Transverse colon (tissue), 4 donors: ENCODE measurements at regions not wholly inside any gene's neighbourhood (a gene's known extent, or its start where the extent isn't known, plus 50 kb on each side); places are given as distances from the start of the nearest gene placed in this dataset.

Source experiments
- DNase-seq: peaks from one replicate; pipeline ENCODE4 v3.0.0-alpha.2; 2019
- H3K27ac ChIP-seq, 4 donors: fragments of 200-600 bp; sonication (generic); 2 replicates each; pipeline ENCODE4 v1.5.1; 2016 to 2018; ENCODE audit warnings: inconsistent platforms in 4 of 4
- H3K27me3 ChIP-seq: fragments of 200-600 bp; sonication (generic); 2 replicates; pipeline ENCODE4 v1.5.1; 2017; ENCODE audit warnings: inconsistent platforms
- H3K36me3 ChIP-seq, 4 donors: fragments of 200-600 bp; sonication (generic); 2 replicates each; pipeline ENCODE4 v1.5.1; 2017 to 2019; ENCODE audit warnings: inconsistent platforms in 4 of 4
- H3K4me1 ChIP-seq, 4 donors: fragments of 200-600 bp; sonication (generic); 2 replicates each; pipeline ENCODE4 v1.5.1; 2017 to 2020; ENCODE audit warnings: inconsistent platforms in 4 of 4
- H3K4me3 ChIP-seq, 4 donors: fragments of 200-600 bp; sonication (generic); 1 replicate in 1 of 4; 2 replicates in 3 of 4; pipeline versions ENCODE4 v1.5.1 to v1.6.1; 2017 to 2019; ENCODE audit warnings: inconsistent platforms in 4 of 4
- H3K9me3 ChIP-seq, 2 donors: fragments of 200-600 bp; sonication (generic); 2 replicates each; pipeline ENCODE4 v1.5.1; 2017 to 2019; ENCODE audit warnings: inconsistent platforms in 2 of 2
- EP300 ChIP-seq: sonication (generic); formaldehyde crosslinking; IDR thresholded peaks from one replicate; pipeline ENCODE4 v1.6.1; 2017; ENCODE audit warnings: antibody characterized with exemption, low read depth
- POLR2A ChIP-seq: fragments of 450-650 bp; IDR thresholded peaks from one replicate; pipeline ENCODE4 v1.6.1; 2016; ENCODE audit warnings: antibody characterized with exemption, mild to moderate bottlenecking, moderate library complexity
- POLR2AphosphoS5 ChIP-seq, 3 donors: sonication (generic); formaldehyde crosslinking; IDR thresholded peaks; one replicate each; pipeline ENCODE4 v1.6.1; 2016; ENCODE audit warnings: antibody characterized with exemption in 3 of 3
- WGBS, 2 donors: methylation state at CpG; one replicate each; pipeline ENCODE4 v1.1.5; 2018; ENCODE audit warnings: low coverage in 1 of 2; 5-methylcytosine and 5-hydroxymethylcytosine counted together
- in situ Hi-C, 4 donors: fragments of 200-750 bp; cut with MboI; loops; one replicate each; pipeline versions ENCODE4 v1.15.0 to v1.15.1; 2017; ENCODE audit warnings: low sequenced_read_pairs in 3 of 4, low pct_ligation_motif_present in 1 of 4, low pct_unique_long_range_greater_than_20kb in 1 of 4
- intact Hi-C: fragments of 100-400 bp; cut with DNase I; formaldehyde crosslinking; loops from one replicate; pipeline ENCODE4 v1.15.1; 2023; ENCODE audit warnings: low total_unique reads
- TF ChIP-seq, protein P1 (sequence below), 5 experiments: fragments of 200-600 bp in 3 of 5; fragments of 450-650 bp in 2 of 5; sonication (generic) in 3 of 5; IDR thresholded peaks; 1 replicate in 2 of 5; 2 replicates in 3 of 5; pipeline ENCODE4 v1.5.1; 2016 to 2017; ENCODE audit warnings: antibody characterized with exemption in 5 of 5, inconsistent platforms in 3 of 5, mild to moderate bottlenecking in 2 of 5, moderate library complexity in 1 of 5

DNA sequence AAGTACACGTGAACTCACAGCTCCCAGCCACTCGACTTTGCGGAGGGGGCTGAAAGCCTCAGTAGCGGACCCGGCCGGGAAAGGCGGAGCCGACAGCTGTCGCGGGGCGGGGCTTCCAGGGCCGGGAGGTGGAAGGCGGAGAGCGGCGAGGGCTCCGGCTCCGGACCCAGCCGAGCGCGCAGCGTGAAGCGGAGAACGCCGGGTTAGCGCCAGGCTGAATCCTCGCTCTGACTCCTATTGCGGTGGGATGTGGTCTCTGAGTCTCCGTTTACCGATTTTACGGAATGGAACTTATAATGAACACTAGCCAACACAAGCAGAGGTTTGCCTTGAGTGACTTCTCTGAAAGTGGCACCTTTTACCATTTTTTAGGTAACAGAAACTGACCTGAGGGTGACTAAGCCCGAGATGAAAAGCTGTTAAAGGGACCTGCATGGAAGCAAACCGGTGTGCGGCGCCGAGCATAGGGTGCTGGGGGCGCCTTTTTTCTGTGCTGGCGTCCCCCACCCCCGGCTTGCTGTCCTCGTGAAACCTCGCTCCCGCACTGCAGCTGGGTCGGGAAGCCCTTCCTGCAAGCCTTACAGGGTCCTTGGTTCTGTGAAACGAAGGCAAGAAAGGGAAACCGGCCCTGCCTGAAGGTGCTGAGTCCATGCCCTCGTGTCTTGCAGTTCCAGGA is 72.9 kb downstream of the EN1 start:
- peak; percentile 29 for DNase-seq
- intact Hi-C loops, result no loop called here
- Histone ChIP-seq H3K4me1 (peaks cover 6 to 10% (median 8%) of the 10 kb centered on the region in 4 donors), H3K36me3 (no peaks in the 10 kb centered on the region), H3K27ac (no peak overlapping the region), H3K27me3 (peaks cover 57% of the 10 kb centered on the region), H3K9me3 (no peaks in the 10 kb centered on the region), H3K4me3 (peak overlapping the region; percentile 16 to 41 (median 23))
- in situ Hi-C loops, result no loop called here
- TF ChIP-seq POLR2AphosphoS5 (IDR thresholded peaks at IDR 0.05) (no peak), POLR2A (no peak), EP300 (no peak)
- TF ChIP-seq, protein P1, sequence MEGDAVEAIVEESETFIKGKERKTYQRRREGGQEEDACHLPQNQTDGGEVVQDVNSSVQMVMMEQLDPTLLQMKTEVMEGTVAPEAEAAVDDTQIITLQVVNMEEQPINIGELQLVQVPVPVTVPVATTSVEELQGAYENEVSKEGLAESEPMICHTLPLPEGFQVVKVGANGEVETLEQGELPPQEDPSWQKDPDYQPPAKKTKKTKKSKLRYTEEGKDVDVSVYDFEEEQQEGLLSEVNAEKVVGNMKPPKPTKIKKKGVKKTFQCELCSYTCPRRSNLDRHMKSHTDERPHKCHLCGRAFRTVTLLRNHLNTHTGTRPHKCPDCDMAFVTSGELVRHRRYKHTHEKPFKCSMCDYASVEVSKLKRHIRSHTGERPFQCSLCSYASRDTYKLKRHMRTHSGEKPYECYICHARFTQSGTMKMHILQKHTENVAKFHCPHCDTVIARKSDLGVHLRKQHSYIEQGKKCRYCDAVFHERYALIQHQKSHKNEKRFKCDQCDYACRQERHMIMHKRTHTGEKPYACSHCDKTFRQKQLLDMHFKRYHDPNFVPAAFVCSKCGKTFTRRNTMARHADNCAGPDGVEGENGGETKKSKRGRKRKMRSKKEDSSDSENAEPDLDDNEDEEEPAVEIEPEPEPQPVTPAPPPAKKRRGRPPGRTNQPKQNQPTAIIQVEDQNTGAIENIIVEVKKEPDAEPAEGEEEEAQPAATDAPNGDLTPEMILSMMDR (IDR thresholded peaks at IDR 0.05), result no peak
- 3 to 5% methylated on average over 12 to 30 of the region's 45 CpGs for WGBS, 2 donors

- DNase-seq, result no peak
- no peaks in the 10 kb centered on the region for H3K9me3 ChIP-seq
- 42 to 46% methylated on average over 6 to 7 of the region's 7 CpGs for WGBS, 2 donors
- H3K27me3 ChIP-seq, result peaks cover 57% of the 10 kb centered on the region
- intact Hi-C loops (no loop called here), in situ Hi-C loops (no loop called here)
- TF ChIP-seq EP300 (no peak), POLR2A (no peak), POLR2AphosphoS5 (IDR thresholded peaks at IDR 0.05) (no peak)
- TF ChIP-seq, protein P1 (IDR thresholded peaks at IDR 0.05), result no peak
- H3K27ac ChIP-seq, result no peak overlapping the region
- no peaks in the 10 kb centered on the region for H3K36me3 ChIP-seq
- no peak overlapping the region for H3K4me3 ChIP-seq
- H3K4me1 ChIP-seq, result peaks cover 6 to 10% (median 8%) of the 10 kb centered on the region in 4 donors
These were observed 73.6 kb downstream of the EN1 start for GRCh38 chr2:118773826-118774225.

- Histone ChIP-seq H3K4me1 (peaks cover 6 to 10% (median 8%) of the 10 kb centered on the region in 4 donors), H3K9me3 (no peaks in the 10 kb centered on the region), H3K27me3 (peaks cover 57% of the 10 kb centered on the region), H3K4me3 (no peak overlapping the region), H3K36me3 (no peaks in the 10 kb centered on the region), H3K27ac (no peak overlapping the region)
- TF ChIP-seq POLR2A (no peak), EP300 (no peak), POLR2AphosphoS5 (IDR thresholded peaks at IDR 0.05) (no peak)
- TF ChIP-seq, protein P1 (IDR thresholded peaks at IDR 0.05), result no peak
- in situ Hi-C loops, result no loop called here
- intact Hi-C loops, result no loop called here
- no peak for DNase-seq
- WGBS, 2 donors, result 76 to 79% methylated on average over 19 to 22 of the region's 22 CpGs
These were observed 74.8 kb downstream of the EN1 start for GRCh38 chr2:118772487-118773200.

GRCh38 chr2:118769707-118770400 is 77.6 kb downstream of the EN1 start:
- H3K27ac ChIP-seq, result no peak overlapping the region
- H3K36me3 ChIP-seq, result no peaks in the 10 kb centered on the region
- H3K4me3 ChIP-seq, result no peak overlapping the region
- intact Hi-C loops, result no loop called here
- no peaks in the 10 kb centered on the region for H3K9me3 ChIP-seq
- H3K27me3 ChIP-seq, result peaks cover 48% of the 10 kb centered on the region
- TF ChIP-seq, protein P1 (IDR thresholded peaks at IDR 0.05), result no peak
- TF ChIP-seq POLR2A (no peak), POLR2AphosphoS5 (IDR thresholded peaks at IDR 0.05) (no peak), EP300 (no peak)
- no peak for DNase-seq
- WGBS, 2 donors, result 79 to 100% methylated on average over 1 to 6 of the region's 6 CpGs
- in situ Hi-C loops, result no loop called here
- peaks cover 3 to 7% (median 6%) of the 10 kb centered on the region in 4 donors for H3K4me1 ChIP-seq
